HG02678 (cell line): ENCODE measurements at regions not wholly inside any gene's neighbourhood (a gene's known extent, or its start where the extent isn't known, plus 50 kb on each side); places are given as distances from the start of the nearest gene placed in this dataset.

Experiments used
- ATAC-seq: cut with Tn5 transposase; IDR thresholded peaks from one replicate; pipeline ENCODE4 v1.9.1; 2021; ENCODE audit warnings: mild to moderate bottlenecking, moderate library complexity; ENCODE audit not compliant: unreplicated experiment

DNA sequence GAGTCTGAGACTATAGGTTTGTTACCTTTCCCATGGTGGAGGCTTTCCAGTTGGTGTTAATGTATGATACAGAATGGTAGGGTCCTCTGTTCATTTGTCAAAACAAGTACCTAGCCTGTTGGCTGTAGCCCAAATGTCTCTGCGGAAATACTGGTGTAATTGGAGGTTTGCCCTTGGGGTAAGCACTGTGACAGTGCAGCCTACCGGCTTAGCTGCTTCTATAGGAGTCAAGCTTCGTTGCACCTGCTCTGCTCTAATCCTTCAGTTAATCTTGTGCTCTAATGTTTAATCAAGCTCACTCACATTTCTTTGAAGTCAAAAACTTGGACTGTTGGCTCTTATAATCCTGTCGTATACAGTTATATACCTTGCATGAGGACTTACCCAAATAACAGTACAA lies 203.4 kb downstream of the CCNG2 start:
- ATAC-seq = no peak

- ATAC-seq = peak; percentile 81
Measured at GRCh38 chr4:77366876-77367275, 209.9 kb downstream of the CCNG2 start.

DNA sequence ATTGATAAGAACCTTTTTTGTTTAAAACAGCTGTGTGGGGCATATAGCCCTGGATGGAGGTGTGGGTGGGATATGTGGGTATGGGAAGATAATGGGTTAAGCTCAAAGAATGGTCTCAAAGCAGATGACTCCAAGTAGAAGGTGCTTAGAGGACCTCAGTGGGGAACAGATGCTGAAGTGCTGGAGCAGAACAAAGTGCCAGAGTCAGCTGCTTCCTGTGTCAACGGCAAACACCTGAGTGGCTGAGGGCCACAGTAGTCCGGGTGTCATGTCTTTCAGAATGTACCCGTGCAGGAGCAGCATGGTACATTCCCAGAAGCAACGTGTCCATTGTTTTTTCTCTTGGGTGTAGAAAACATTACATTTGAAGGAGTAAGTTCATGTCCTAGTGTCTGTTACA lies 210.6 kb downstream of the CCNG2 start:
- peak; percentile 35 for ATAC-seq

DNA sequence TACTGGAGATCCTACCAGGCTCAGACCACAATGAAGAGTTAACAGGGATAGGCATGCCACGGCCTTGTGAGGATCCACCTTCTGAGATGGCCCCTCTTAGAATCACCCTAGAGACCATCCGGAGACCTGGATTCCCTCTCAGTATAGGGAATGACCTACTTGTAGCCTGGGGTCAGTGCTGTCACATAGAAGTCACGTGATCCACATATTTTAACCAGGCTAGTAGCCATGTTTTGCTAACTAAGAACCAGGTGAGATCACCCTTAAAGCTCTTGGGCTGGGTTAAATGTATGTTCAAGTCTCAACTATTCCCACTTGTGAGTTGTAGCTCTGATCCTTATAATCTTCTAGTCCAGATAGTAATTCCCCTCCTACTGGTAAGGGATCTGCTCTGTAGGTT lies 215.4 kb downstream of the CCNG2 start:
- ATAC-seq = no peak

GRCh38 chr4:77375866-77376607 lies 219.0 kb downstream of the CCNG2 start:
- ATAC-seq = no peak

GRCh38 chr4:77376788-77377460 lies 219.9 kb downstream of the CCNG2 start:
- ATAC-seq = no peak

GRCh38 chr4:77384094-77384493 lies 221.5 kb upstream of the CXCL13 start:
- ATAC-seq = no peak

GRCh38 chr4:77385124-77385969 lies 220.3 kb upstream of the CXCL13 start:
- ATAC-seq = peak; percentile 66

DNA sequence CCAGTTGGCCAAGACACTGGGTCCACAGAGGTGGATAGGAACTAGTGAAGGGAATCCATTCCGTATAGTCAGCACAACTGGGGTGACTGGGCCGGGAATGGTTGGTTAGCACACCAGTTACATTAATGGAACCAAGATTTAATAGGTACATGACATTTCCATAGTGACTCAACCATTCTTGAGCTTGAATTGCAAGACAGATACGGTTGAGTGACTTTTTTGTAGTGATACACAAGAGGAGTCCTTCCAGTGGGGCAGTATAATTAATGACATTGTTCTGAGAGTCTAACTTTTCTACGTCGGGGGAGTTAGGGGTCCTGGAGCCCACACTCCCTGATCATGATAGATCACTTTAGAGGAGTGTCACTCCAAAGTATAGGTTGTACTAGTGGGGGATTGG lies 211.6 kb upstream of the CXCL13 start:
- no peak for ATAC-seq

GRCh38 chr4:77395481-77395880 lies 210.1 kb upstream of the CXCL13 start:
- ATAC-seq = no peak

- no peak for ATAC-seq
Measured at GRCh38 chr4:77398256-77398655, 207.4 kb upstream of the CXCL13 start.

DNA sequence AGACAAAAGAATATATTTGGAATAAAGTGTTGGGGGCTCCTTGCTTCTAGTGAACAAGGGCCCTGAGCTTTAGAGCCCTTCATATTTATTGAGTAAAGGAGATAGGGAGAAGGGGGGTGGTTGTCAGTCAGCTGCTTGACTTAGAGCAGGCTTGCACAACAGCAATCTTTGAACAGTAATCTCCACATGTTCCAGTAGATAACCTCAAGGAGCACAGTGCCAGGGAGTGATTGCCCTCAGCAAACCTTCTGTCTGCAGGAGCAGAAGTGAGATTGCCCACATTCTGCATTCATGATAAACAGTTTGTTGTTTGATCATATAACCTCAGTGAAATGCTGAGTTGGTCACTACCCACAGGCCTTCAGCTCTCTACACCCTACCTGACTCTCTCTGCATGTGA lies 205.8 kb upstream of the CXCL13 start:
- no peak for ATAC-seq

DNA sequence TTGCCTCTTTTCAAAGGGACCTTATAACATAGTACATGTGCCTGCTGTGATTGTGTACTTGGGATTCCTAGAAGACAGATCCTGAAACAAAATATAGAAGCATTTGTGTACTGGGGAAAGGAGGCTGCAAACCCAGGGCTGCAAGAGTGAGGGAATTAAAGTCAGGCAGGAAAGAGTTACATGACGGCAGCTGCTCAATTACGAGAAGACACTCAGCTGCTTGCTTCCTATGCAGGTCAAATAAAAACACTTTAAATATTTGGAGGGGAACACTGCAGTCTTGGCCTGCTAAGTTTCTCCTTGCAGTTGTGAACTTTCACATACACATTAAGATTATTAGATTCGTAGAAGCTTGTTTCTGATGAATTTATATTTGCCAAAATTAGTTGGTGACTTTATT lies 191.9 kb upstream of the CXCL13 start:
- no peak for ATAC-seq

- ATAC-seq = no peak
Measured at GRCh38 chr4:77415689-77416088, 189.9 kb upstream of the CXCL13 start.

DNA sequence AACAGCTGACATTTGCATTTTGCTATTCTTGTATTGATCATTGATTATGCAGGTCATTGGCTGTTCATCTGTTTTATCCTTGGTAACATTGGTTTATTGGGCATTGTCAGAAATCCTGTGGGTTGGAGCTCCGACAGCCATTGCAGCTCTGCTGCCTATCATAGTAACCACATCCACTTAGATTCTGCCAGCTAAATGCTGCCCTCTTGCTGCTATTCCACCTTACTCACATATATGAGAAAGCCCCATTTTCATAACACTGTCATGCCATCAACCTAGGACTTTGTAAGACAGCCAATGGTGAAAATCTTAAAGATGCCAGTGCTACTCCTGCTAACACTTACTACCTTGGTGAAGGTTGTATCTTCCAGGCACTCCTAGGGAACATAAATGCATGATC lies 187.3 kb upstream of the CXCL13 start:
- no peak for ATAC-seq

DNA sequence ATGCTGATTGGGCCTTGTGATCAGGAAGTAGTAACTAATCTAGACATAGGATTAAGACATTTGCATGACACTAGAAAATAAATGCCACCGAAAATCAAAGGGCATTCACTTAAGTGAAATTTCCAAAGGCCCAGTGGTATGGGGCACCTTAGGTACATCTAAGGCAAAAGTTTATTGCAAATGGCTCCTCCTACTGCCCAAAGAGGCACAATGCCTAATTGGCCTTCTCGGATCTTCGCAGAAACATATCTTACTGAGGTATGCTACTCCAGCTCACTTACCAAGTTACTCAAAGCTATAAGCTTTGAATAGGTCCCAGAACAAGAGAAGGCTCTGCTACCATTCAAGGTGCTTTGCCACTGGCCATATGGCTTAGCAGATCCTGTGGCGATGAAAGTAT lies 174.8 kb upstream of the CXCL13 start:
- ATAC-seq = no peak

DNA sequence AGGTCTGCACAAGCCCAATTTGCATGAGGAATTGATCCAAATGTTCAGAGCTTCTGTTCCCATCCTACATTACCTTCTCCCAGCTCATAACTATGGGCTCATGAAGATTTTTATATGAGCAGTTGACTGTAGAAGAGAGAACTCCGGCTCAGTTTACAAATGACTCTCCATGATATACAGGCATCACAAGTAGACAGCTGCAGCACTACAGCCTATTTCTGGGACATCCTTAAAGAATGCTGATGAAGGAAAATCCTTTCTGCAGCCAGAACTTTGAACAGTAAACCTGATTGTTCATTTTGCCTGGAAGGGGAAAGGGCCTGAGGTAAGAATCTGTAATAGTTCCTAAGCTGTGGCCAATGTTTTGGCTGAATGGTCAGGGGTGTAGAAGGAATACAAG lies 174.1 kb upstream of the CXCL13 start:
- ATAC-seq = no peak

DNA sequence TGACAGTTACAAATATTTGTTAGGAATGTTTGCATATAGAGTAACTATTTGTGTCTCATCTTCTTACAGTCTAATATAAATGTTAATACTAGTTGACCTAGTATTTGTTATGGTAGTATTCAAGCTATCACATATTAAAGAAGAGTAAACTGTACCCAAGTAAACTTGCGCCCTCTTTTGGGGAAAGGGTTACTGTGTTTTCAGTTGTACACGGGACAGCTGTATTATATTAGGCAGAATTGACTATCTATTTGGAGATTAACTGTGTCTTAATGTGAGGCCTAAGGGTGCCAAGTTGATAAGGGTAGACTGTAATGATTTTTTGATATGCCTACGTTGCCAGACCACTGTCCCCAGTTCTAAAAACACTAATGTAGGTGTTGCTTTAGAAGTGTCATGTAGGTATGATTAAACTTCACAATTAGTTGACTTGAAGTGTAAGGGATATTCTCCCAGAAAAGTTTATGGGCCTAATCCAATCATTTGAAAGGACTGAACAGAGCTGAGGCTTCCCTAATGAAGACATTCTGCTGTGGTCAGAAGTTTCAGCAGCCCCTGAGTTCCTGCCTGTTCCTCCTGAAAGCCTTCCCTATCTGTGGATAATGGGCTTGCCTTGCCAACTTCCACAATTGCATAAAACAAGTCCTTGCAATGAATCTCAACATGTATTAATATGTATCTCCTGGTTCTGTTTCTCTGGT lies 172.8 kb upstream of the CXCL13 start:
- ATAC-seq = no peak

DNA sequence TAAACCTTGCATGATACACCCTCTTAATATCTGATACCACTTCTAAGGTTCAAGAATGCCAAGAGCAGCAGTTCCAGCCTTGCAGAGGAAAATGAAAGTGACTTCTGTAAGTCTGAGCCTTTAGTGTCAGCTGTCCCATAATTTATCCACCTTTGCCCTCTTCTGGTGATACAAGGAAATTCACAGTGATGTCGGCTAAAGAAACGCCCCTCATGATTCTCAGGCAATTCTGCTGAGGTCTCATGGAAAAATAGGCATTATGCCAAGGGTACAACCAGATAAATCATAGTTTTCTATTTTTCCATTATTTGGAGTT lies 172.2 kb upstream of the CXCL13 start:
- ATAC-seq = peak; percentile 95

DNA sequence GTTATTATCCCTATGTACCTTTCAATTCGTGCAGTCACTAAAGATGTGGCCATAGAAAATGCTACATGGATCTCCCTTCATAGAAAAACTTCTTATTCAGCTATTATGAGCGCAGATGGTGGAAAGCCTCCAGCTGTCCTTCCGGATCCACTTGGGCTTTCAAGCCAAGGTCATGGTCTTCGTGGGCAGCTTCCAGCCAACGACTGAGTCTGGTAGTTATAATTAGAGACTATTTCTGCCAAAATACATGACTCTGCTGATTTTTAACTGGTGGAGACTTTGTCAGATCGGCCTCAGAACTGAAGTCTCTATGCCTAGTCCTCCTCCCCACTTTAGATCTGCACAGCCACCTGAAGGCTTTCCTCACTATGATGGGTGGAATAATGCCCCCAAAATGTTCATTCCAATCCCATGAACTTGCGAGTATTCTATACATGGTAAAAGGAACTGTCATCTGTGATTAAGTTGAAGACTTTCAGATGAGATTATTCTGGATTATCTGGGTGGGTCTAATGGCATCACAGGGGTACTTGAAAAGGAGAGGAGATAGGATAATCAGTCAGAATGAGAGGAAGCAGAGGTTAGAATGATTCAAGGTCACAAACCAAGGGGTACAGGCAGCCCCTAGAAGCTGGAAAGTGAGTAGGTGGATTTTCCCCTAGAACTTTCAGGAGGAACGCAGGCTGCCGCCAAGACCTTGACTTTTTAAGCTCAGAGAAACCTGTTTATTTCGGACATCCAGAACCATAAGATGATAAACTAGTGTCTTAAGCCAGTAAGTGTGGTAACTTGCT lies 171.1 kb upstream of the CXCL13 start:
- no peak for ATAC-seq

DNA sequence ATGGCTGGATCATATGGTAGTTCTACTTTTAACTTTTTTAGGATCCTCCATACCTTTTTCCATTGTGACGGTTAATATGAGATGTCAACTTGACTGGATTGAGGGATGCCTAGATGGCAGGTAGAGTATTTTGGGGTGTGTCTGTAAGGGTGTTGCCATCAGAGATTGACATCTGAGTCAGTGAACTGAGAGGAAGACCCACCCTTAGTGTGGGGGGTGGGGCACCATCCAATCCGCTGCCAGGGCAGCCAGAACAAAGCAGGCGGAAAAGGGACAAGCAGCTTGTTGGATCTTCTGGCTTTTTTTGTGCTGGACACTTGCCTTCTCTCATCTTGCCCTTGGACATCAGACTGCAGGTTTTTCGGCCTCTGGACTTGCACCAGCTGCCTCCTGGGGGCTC lies 168.5 kb upstream of the CXCL13 start:
- no peak for ATAC-seq
